ENCODE measurements at regions not wholly inside any gene's neighbourhood (a gene's known extent, or its start where the extent isn't known, plus 50 kb on each side); places are given as distances from the start of the nearest gene placed in this dataset.

DNA sequence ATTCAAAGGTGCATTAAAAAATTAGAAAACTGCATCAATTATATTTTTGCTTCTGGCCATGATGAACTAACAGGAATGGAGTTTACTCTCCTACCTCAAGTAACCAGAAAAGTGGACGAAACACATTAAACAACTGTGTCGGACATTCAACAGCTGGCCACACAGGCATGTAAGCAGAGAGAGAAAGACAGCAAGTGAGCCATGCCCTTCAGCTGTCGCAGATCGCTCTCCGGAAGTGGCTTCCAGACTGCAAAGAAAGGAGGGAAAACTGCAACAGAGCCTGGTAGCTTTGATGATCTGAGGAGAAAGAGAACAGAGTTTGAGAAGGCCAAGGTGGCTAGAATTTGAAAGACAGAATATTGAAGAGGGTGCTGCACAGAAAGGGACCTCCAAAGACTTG is 557.2 kb downstream of the MATN1 start:
- H3K4me3 ChIP-seq (ENCODE audit: low read depth, low read length), result no peak overlapping the region

GRCh38 chr1:30165116-30165515 is 558.3 kb downstream of the MATN1 start:
- DNase-seq, result no peak
- H3K36me3 ChIP-seq, result no peaks in the 10 kb centered on the region
- no peak overlapping the region for H3K4me3 ChIP-seq (ENCODE audit: low read depth, low read length)
- H3K4me1 ChIP-seq, result no peaks in the 10 kb centered on the region
- no peaks in the 10 kb centered on the region for H3K27me3 ChIP-seq
- H3K9me3 ChIP-seq, result no peaks in the 10 kb centered on the region
- no peak for TF ChIP-seq CTCF (IDR thresholded peaks at IDR 0.05; ENCODE audit: low read depth, low read length)

More for the DNA sequence above, 557.2 kb downstream of the MATN1 start:
- H3K27me3 ChIP-seq, result no peaks in the 10 kb centered on the region
- H3K9me3 ChIP-seq, result no peaks in the 10 kb centered on the region
- DNase-seq, result no peak
- H3K36me3 ChIP-seq, result no peaks in the 10 kb centered on the region
- no peaks in the 10 kb centered on the region for H3K4me1 ChIP-seq
- no peak for TF ChIP-seq CTCF (IDR thresholded peaks at IDR 0.05; ENCODE audit: low read depth, low read length)

DNA sequence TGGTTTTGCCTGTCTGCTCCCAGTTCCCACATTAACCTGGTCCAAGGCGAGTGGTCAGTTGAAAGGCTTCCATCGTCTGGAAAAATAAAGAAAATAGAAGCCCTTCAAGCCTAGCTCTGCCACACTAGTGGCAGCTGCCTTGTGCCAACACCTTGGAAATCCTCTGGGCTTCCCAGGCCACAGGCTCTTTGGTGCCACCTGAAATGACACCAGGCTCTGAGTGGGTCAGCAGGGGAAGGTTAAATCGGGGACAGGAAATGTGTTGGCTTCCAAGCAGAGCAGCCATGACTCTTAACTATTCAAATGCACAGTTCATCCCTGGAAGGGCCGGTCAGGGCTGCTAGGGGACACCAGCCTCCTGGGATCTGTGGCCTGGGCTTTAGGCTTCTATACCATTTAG is 558.7 kb downstream of the MATN1 start:
- DNase-seq, result no peak
- Histone ChIP-seq H3K9me3 (no peaks in the 10 kb centered on the region), H3K27me3 (no peaks in the 10 kb centered on the region), H3K4me1 (no peaks in the 10 kb centered on the region), H3K36me3 (no peaks in the 10 kb centered on the region), H3K4me3 (ENCODE audit: low read depth, low read length) (no peak overlapping the region)
- no peak for TF ChIP-seq CTCF (IDR thresholded peaks at IDR 0.05; ENCODE audit: low read depth, low read length)

- no peaks in the 10 kb centered on the region for H3K27me3 ChIP-seq
- TF ChIP-seq CTCF (IDR thresholded peaks at IDR 0.05; ENCODE audit: low read depth, low read length), result no peak
- H3K36me3 ChIP-seq, result no peaks in the 10 kb centered on the region
- no peaks in the 10 kb centered on the region for H3K4me1 ChIP-seq
- no peak for DNase-seq
- no peaks in the 10 kb centered on the region for H3K9me3 ChIP-seq
- H3K4me3 ChIP-seq (ENCODE audit: low read depth, low read length), result no peak overlapping the region
These were observed 560.8 kb downstream of the MATN1 start for GRCh38 chr1:30162565-30162964.

DNA sequence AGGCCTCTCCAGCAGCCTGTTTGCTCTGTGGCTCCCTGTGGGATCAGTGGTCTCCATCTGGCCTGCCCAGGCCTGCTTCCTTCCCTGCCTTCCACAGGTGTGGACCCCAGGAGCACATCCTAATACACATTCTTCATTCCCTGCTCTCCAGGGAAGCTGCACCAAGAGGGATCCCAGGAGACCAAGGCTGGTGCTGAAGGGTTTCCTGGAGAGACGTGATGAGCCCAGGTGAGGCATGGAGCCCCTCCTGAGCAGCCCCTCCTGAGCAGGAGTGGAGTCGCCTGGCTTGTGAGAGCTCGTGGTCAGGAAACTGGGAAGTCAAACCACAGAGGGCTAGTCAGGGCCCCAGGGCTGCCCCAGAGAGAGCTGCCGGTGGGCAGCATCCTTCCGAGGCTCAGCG is 561.4 kb downstream of the MATN1 start:
- Histone ChIP-seq H3K4me1 (no peaks in the 10 kb centered on the region), H3K27me3 (no peaks in the 10 kb centered on the region), H3K36me3 (no peaks in the 10 kb centered on the region), H3K9me3 (no peaks in the 10 kb centered on the region), H3K4me3 (ENCODE audit: low read depth, low read length) (no peak overlapping the region)
- no peak for TF ChIP-seq CTCF (IDR thresholded peaks at IDR 0.05; ENCODE audit: low read depth, low read length)
- DNase-seq, result no peak

DNA sequence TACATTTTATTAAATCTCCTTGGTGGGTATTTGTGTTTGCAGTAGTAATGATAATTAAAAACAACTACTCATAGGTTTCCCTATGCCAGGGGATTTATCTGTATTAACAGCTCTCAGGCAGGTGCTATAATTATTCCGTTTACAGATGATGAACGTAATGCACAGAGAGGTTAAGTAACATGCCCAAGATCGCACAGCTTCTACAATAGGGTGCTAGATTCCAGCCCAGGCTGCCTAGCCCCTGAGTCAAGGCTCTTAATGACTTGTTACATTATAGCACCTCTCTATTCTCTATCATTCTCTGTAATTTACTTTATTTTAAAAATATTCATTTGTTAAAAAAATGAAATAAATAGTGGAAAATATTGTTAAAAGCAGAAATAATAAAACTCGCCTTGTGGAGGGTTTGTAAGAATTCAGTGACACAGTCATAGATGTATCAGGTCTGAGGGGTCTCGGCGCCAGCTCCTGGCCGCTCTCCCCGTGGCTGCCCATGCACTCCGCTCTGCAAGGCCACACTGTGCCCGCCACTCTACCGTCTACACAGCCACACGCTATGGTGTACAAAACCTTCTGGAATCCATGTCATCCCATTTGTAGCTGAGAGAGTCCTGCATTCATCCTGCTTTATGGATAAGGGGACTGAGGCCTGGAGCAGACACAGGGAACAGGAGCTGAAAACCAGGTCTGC is 562.2 kb downstream of the MATN1 start:
- TF ChIP-seq CTCF (IDR thresholded peaks at IDR 0.05; ENCODE audit: low read depth, low read length), result no peak
- Histone ChIP-seq H3K36me3 (no peaks in the 10 kb centered on the region), H3K4me1 (no peaks in the 10 kb centered on the region), H3K4me3 (ENCODE audit: low read depth, low read length) (no peak overlapping the region), H3K27me3 (no peaks in the 10 kb centered on the region), H3K9me3 (no peaks in the 10 kb centered on the region)
- no peak for DNase-seq
